ENCODE measurements at regions not wholly inside any gene's neighbourhood (a gene's known extent, or its start where the extent isn't known, plus 50 kb on each side); places are given as distances from the start of the nearest gene placed in this dataset.

GRCh38 chr9:82598241-82599039, 464.5 kb downstream of the RASEF start:
- no peak for TF ChIP-seq CTCF (IDR thresholded peaks at IDR 0.05)

GRCh38 chr9:82599336-82599949, 463.5 kb downstream of the RASEF start:
- TF ChIP-seq CTCF (IDR thresholded peaks at IDR 0.05) = no peak

- TF ChIP-seq CTCF (IDR thresholded peaks at IDR 0.05) = no peak
These were observed 462.2 kb downstream of the RASEF start for GRCh38 chr9:82600536-82601292.

DNA sequence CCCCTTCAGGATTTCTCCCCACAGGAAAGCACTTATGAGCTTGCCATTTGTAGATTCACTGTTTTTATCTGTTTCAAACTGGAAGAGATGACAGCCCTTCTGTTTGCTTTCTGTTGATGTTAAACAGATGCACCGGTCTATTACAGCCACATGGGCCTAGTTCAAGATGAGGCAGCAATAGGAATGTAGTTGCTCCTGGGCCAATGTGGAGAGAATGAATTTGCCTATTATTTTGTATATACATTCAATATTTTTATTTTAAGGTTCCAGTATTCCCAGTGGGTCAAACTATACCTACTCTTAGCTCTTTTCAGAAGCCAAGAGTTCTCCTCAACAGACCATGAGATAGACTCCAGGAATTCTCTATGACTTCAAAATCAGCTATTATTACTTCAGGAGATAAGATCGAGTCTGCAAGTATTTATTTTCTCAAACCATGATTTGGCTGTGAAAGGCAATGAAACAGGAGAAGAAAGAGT, 461.6 kb downstream of the RASEF start:
- no peak for TF ChIP-seq CTCF (IDR thresholded peaks at IDR 0.05)

DNA sequence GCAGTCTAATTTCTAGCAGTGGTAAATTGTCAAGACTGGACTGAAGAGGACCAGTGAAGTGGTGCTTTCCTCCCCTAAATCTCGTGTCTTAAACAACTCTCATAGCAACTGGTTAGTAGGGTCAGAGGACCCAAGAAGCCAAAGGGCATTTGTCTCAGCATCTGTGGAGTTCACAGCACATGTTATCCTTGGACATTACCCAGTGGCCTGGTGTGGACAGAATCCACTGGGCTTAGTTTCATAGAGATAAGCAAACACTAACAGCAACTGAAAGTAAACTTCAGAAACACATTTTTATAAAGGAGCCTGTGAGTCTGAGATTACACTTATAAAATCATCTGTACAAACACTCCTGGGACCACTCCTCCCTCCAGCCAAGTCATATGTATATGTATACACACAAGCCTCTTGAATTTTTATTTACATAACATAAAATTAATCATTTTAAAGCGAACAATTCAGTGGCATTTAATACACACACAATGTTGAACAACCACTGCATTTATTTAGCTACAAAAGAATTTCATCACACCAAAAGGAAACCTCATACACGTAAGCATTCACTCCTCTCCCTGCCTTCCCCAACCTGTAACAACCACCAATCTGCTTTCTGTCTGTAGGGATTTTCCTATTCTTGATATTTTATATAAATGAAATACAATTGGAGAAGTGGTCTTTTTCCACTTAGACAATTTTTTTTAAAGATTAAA, 457.8 kb downstream of the RASEF start:
- TF ChIP-seq CTCF (IDR thresholded peaks at IDR 0.05) = no peak

DNA sequence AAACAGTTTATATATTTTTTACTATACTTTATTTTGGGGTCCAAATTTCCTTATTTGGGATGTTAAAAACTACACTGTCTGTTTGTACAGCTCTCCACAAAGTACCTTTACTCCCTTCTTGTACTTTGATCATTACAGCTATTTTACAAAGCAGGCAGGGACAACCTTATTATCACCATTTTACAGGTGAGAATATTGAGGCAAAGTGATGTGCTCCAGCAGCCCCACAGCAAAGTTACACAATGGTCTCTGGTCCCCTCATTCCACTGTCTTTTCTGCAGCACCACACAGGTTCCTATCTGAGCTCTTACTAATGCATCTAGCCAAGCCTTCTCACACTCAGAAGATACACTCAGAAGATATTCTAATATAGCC, 457.3 kb downstream of the RASEF start:
- TF ChIP-seq CTCF (IDR thresholded peaks at IDR 0.05) = no peak

DNA sequence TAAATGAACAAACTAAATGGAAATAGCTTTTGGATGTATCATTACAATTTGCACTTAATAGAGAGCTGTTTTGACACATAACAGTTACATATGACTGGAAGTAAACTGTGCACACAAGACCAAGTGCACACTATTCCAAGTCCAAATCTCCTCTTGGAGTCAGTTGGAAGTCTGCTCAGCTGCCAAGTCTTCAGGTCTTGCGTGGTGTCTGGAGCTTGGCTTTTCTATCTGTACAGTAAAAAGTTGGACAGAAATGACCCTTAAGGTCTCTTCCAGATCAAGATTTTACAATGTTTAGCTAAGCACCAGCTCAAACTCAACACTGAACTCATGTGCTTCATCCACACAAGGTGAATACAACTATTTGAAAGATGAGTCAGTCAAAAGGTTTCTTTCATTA, 456.9 kb downstream of the RASEF start:
- no peak for TF ChIP-seq CTCF (IDR thresholded peaks at IDR 0.05)
